Thymus (tissue), 11 donors: ENCODE measurements at regions not wholly inside any gene's neighbourhood (a gene's known extent, or its start where the extent isn't known, plus 50 kb on each side); places are given as distances from the start of the nearest gene placed in this dataset.
"Not testable (repeated sequence)": the region's sequence is repeated elsewhere in the genome, so short reads cannot be mapped to it uniquely, and the experiment has no call there.

Source experiments
- DNase-seq, 9 donors: peaks; one replicate each; pipeline ENCODE4 v3.0.0-alpha.2; 2013; ENCODE audit warnings: low spot score in 9 of 9, low read depth in 6 of 9, missing footprints in 1 of 9
- H3K27ac ChIP-seq, 2 donors: one replicate each; pipeline ENCODE4 v1.5.1; 2013; ENCODE audit warnings: control low read depth in 1 of 2, low read depth in 1 of 2, low read length in 1 of 2, mild to moderate bottlenecking in 1 of 2, moderate library complexity in 1 of 2
- H3K27me3 ChIP-seq, 2 donors: one replicate each; pipeline ENCODE4 v1.5.1; 2013; ENCODE audit warnings: low read length in 1 of 2; ENCODE audit not compliant: control insufficient read depth in 2 of 2, insufficient read depth in 1 of 2
- H3K36me3 ChIP-seq, 2 donors: one replicate each; pipeline ENCODE4 v1.5.1; 2013; ENCODE audit warnings: low read length in 1 of 2, mild to moderate bottlenecking in 1 of 2, moderate library complexity in 1 of 2; ENCODE audit not compliant: control insufficient read depth in 2 of 2, insufficient read depth in 2 of 2
- H3K4me1 ChIP-seq, 2 donors: one replicate each; pipeline ENCODE4 v1.5.1; 2013; ENCODE audit warnings: low read length in 2 of 2; ENCODE audit not compliant: control insufficient read depth in 2 of 2, insufficient read depth in 2 of 2
- H3K4me3 ChIP-seq, 2 donors: one replicate each; pipeline ENCODE4 v1.5.1; 2013; ENCODE audit warnings: low read length in 2 of 2, control low read depth in 1 of 2, mild to moderate bottlenecking in 1 of 2
- H3K9me3 ChIP-seq, 2 donors: one replicate each; pipeline ENCODE4 v1.5.1; 2013; ENCODE audit warnings: low read length in 1 of 2, mild to moderate bottlenecking in 1 of 2; ENCODE audit not compliant: control insufficient read depth in 2 of 2, insufficient read depth in 1 of 2
- WGBS: extraction: QIAGEN DNeasy Blood & Tissue Kit; methylation state at CpG from one replicate; pipeline ENCODE4 v1.1.7; 2013; 5-methylcytosine and 5-hydroxymethylcytosine counted together
- donor health status: healthy.

DNA sequence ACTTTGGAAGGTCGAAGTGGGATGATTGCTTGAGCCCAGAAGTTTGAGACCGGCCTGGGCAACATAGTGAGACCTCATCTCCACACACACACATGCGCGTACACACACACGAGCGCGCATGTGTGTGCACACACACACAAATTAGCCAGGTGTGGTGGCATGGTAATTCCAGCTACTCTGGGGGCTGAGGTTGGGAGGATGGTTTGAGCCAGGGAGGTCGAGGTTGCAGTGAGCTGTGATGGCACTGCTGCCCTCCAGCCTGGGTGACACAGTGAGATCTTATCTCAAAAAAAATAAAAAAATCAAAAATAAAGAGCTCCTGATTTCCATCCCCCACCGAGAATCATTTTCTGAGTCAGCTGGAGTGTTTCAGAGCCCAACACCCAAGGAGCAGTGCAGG, 261.5 kb upstream of the PLGLB2 start:
- H3K9me3 ChIP-seq, H3K4me3 ChIP-seq, H3K36me3 ChIP-seq, H3K27me3 ChIP-seq, H3K4me1 ChIP-seq: not testable (repeated sequence)
- DNase-seq = peak in 1 of 9 donors; percentile 30
- peak overlapping the region; percentile 15 to 50 for H3K27ac ChIP-seq
- 75% methylated on average over 8 of the region's 9 CpGs for WGBS

DNA sequence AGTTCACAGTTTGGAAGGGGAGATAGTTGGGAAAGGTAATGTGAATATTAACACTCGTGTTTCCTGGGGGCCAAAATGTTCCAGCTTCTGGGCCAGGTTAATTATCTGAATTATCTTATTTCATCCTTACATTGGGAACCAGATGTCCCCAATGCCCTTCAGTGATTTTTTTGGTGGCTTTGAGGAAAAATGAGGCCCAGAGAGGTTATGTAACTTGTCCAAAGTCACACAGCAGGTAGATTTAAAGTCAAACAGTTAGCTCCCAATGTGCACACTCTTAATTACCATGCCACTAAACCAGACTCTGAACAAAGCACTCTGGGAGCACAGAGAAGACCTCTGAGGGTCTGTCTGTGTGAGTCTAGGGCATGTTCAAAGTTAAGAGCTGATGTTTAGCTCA, 259.9 kb upstream of the PLGLB2 start:
- H3K36me3 ChIP-seq, DNase-seq, H3K9me3 ChIP-seq, H3K4me1 ChIP-seq, H3K4me3 ChIP-seq, H3K27me3 ChIP-seq, H3K27ac ChIP-seq: not testable (repeated sequence)
- WGBS = 94% methylated on average over 1 of the region's 1 CpG

DNA sequence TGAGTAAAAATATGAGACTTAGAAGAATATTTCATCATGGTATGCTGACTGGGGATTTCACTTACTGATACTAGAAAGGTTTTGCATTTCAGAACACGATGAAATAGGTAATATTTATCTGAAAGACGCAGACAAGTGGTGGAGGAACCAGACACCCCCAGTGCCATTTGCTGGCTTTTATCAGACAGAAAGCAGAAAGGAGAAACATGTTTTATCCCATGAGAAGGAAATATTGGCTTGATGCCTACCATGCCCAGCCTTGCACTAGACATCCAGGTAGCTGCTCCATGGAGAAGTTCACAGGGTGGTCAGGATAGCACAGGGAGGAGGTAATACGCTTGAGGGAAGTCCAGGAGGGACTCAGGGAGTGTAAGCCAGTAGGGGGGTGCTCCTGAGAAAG, 258.9 kb upstream of the PLGLB2 start:
- not testable (repeated sequence) for H3K4me1 ChIP-seq, DNase-seq, H3K9me3 ChIP-seq, H3K4me3 ChIP-seq, H3K36me3 ChIP-seq, H3K27me3 ChIP-seq, H3K27ac ChIP-seq
- 100% methylated on average over 3 of the region's 3 CpGs for WGBS

GRCh38 chr2:87494846-87495245, 253.0 kb upstream of the PLGLB2 start:
- 91% methylated on average over 5 of the region's 5 CpGs for WGBS
- not testable (repeated sequence) for H3K4me3 ChIP-seq, H3K9me3 ChIP-seq, H3K27me3 ChIP-seq, H3K27ac ChIP-seq, H3K4me1 ChIP-seq, DNase-seq, H3K36me3 ChIP-seq

GRCh38 chr2:87495455-87495854, 252.4 kb upstream of the PLGLB2 start:
- not testable (repeated sequence) for H3K27me3 ChIP-seq, H3K27ac ChIP-seq, H3K36me3 ChIP-seq, H3K4me3 ChIP-seq, H3K9me3 ChIP-seq, H3K4me1 ChIP-seq, DNase-seq
- 98% methylated on average over 5 of the region's 5 CpGs for WGBS

DNA sequence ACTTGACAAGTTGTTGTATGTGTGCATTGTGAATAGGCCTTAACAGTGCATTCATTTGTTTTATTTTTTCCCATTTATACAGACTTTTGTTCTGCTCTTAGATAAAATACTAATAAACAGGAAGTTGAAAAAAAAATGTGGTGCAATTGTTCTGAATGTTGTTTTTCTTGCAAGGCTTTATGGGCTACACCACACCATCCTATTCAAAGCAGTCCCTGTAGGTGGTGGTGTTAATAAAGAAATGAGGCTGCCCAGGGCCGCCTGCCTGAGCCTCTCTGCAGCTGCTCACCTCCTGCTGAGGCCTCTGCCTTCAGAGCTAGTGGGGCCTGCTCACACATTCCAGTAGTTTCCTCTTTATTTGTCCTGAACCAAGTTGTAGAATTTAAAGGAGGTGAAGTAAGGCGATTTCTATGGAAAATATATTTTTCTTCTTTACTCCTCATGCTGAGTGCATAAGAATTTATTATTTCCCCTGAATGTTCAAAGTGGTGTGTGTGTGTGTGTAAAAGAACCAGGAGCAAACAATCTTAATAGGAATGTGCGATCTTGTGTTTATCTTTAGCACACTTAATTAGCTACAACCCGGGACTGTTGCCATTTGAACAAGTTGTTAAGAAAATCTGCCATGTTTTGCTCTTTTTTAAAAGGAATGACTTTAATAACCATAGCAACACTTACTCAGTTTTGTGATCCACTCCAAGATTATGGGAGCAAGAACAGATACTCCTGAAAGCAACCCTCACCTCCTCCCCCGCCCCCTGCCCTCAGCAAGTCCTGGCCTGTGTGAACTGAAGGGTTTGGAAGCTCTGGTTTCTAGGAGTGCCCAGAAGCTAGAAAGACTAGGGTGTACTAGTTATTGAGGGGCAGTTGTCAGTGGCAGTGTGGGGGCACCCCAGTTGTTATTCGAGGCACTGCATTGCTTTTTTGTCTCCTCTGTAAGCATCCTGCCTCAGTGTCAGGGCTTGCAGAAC, 251.6 kb upstream of the PLGLB2 start:
- H3K4me1 ChIP-seq, H3K27ac ChIP-seq, H3K4me3 ChIP-seq, H3K27me3 ChIP-seq, H3K36me3 ChIP-seq, H3K9me3 ChIP-seq: not testable (repeated sequence)
- 44% methylated on average over 2 of the region's 6 CpGs for WGBS
- peak in 1 of 9 donors; percentile 48 for DNase-seq

GRCh38 chr2:87497135-87497534, 250.8 kb upstream of the PLGLB2 start:
- not testable (repeated sequence) for H3K4me3 ChIP-seq, H3K36me3 ChIP-seq, H3K4me1 ChIP-seq, H3K9me3 ChIP-seq, H3K27me3 ChIP-seq, DNase-seq
- H3K27ac ChIP-seq = peak overlapping the region in 1 of 2 donors; percentile 31
- WGBS = 10% methylated on average over 2 of the region's 3 CpGs

- H3K27ac ChIP-seq = not testable (repeated sequence)
Measured at GRCh38 chr2:87497700-87498099, 250.2 kb upstream of the PLGLB2 start.

DNA sequence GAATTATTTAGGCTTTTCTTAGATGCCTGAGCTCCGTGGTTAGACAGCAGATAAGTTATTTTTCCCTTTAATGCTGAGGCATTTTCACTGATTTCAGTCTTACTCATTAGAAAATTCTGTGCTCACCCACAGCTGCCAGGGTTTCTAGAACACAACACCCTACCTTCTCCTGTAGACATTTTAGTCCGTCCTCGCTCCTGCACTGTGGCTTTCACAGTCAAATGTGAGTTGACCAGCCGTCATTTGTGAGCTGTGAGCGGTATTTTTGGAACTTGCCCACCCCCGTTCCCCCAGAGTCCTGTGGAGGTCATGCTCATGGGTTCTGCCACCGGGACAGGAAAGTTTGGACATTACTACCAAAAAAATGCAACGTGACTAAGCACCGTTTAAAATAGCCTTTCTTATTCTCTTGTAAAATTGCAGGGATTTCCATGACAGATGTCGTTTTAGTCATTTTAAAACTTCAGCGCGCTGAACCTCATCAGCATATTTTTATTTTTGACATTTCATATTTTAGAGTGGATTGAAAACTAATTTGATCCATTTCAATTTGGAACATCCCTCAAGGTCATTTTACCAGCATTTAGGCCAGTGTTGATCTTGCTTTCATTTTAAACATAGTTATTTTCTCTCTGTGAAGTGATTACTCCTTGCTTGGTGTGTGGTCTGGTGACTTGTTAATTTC, 249.6 kb upstream of the PLGLB2 start:
- H3K9me3 ChIP-seq, H3K4me3 ChIP-seq, H3K36me3 ChIP-seq, DNase-seq, H3K27ac ChIP-seq, H3K4me1 ChIP-seq, H3K27me3 ChIP-seq: not testable (repeated sequence)
- 84% methylated on average over 7 of the region's 12 CpGs for WGBS

More at GRCh38 chr2:87497700-87498099, 250.2 kb upstream of the PLGLB2 start:
- DNase-seq, H3K36me3 ChIP-seq, H3K4me3 ChIP-seq, H3K4me1 ChIP-seq, H3K9me3 ChIP-seq, H3K27me3 ChIP-seq: not testable (repeated sequence)
- WGBS = 94% methylated on average over 3 of the region's 4 CpGs
